CD4-positive, alpha-beta T cell treated with Interleukin-1 beta for 1 hour (primary cell): ENCODE measurements at regions not wholly inside any gene's neighbourhood (a gene's known extent, or its start where the extent isn't known, plus 50 kb on each side); places are given as distances from the start of the nearest gene placed in this dataset.
"Not testable (repeated sequence)": the region's sequence is repeated elsewhere in the genome, so short reads cannot be mapped to it uniquely, and the experiment has no call there.

Experiments
- DNase-seq, 2 donors: peaks; one replicate each; pipeline ENCODE4 v3.0.0-alpha.2; 2020 to 2022

DNA sequence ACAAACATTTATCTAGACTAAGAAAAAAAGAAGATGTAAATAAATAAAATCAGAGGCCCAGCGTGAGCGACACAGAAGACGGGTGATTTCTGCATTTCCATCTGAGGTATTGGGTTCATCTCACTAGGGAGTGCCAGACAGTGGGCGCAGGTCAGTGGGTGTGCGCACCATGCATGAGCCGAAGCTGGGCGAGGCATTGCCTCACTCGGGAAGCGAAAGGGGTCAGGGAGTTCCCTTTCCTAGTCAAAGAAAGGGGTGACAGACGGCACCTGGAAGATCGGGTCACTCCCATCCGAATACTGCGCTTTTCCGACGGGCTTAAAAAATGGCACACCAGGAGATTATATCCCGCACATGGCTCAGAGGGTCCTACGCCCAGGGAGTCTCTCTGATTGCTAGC, 79.5 kb upstream of the ABCD2 start:
- DNase-seq = not testable (repeated sequence)

DNA sequence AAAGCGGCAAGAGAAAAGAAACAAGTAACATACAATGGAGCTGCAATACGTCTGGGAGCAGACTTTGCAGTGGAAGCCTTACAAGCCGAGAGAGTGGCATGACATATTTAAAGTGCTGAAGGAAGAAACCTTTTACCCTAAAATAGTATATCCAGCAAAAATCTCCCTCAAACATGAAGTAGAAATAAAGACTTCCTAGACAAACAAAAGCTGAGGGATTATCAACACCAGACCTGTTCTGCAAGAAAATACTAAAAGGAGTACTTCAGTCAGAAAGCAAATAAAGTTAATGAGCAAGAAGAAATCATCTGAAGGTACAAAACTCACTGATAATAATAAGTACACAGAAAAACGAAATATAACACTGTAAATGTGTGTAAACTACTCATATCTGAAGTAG, 77.5 kb upstream of the ABCD2 start:
- no peak for DNase-seq

DNA sequence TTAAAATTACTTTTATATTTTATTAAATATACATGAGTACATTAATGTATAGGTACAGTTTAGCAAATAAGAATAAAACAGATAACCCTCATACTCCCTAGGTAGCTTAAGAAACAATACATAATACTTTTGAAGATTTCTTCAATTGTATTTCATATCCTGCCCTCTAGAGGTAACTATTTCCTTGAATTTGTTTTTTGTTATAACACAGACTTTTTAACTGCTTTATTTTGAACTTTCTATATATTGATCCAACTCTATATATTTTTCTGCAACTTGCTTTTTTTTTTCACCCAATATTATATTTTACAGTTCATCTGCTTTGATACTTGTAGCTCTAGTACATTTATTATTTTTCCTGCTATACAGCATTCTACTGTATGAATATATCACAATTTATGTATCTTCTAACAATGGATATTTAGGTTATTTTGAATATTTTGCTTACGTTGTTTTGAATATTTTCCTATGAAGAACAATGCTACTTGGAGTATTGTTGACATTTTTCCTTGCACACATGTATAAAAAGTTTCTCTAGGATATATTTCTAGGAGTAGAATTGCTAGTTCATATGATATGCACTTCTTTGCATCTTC, 72.8 kb upstream of the ABCD2 start:
- DNase-seq = peak in 1 of 2 donors; percentile 40

DNA sequence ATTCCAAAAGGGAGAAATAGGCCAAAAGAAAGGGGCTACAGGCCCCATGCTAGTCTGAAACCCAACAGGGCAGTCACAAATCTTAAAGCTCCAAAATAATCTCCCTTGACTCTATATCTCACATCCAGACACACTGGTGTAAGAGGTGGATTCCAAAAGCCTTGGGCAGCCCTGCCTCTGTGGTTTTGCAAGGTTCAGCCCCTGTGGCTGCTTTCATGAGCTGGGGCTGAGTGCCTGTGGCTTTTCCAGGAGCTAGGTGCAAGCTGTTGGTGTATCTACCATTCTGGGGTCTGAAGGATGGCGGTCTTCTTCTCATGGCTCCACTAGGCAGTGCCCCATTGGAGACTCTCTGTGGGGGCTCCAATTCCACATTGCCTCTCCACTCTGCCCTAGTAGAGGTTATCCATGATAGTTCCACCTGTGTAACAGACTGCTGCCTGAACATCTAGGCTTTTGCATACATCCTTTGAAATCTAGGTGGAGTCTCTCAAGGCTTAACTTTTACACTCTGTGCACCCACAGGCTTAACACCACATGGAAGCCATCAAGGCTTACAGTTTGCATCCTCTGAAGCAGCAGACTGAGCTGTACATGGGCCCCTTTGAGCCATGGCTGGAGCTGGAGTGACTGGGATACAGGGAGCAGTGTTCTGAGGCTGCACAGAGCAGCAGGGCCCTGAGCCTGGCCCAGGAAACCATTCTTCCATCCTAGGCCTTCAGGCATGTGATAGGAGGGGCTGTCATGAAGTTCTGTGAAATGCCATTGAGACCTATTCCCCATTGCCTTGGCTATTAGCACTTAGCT, 66.5 kb upstream of the ABCD2 start:
- DNase-seq = no peak

DNA sequence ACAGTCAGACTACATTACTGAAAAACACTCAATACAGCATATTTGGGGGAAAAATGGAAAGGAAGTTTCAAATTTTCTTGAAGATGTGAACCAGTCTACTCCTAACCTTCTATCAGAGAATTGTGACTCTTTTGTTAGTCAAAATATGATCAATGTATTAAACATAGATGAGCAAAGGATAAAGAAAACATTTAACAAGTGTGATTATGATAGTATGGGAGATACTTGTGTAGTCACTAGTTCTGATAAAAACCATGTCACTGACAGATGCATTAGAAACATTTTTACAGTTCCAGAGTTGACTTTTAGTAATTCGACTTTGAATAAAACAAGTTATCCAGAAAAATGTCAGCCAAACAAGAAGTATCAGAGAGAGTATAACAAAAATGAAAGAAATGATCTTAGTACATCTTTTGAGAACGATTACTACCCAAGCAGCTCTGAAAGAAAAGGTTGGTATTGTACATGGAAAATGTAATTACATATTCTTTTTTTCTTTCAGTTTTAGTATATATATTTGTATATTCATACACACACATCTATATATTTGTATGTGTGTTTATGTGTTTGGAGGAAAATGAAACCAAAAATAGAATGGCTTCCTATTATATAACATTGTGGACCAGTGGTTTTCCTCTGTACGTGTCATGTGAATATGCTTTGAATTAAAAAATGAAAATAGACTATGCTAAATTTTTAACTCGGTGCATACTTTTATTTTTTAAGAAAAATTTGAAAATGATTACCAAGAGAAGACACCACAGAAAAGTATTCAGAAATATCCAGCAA, 63.3 kb upstream of the ABCD2 start:
- peak in 1 of 2 donors; percentile 62 for DNase-seq

DNA sequence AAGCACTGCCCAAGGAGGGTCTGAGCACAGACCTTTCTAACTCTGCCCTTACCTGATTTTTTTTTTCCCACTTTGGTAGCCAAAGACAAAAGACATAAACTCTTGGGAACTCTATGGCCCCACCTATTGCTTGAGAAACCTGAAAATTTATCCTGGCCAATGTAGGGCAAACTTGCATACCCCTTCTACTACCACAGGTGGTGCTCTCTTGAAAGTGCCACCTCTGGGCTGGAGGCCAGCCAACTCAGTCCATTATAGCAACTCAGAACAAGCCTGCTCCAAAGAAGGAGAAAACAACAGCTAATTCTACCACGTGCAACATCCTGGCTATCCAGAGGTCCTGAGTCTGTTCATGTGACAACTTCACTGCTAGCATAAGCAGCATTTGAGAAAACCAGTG, 55.7 kb upstream of the ABCD2 start:
- no peak for DNase-seq

DNA sequence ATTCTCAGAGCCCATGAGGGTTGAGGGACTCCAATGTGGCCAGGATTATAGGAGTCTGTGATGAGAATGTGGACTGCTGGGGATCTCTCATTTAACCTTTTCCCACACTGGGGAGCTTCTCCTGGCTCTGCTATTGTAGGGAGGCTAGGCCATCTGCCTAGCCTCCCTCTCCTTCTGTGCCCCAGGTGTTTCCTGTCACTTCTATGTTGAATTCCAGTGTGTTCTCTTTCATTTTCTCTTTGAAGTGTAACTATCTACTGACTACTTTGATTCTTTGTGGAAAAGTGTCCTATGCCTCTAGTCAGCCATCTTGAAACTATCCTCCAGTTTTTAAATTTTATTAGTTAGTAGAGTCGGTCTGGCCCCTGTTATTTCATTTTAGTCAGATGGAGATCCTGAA, 53.4 kb upstream of the ABCD2 start:
- no peak for DNase-seq

DNA sequence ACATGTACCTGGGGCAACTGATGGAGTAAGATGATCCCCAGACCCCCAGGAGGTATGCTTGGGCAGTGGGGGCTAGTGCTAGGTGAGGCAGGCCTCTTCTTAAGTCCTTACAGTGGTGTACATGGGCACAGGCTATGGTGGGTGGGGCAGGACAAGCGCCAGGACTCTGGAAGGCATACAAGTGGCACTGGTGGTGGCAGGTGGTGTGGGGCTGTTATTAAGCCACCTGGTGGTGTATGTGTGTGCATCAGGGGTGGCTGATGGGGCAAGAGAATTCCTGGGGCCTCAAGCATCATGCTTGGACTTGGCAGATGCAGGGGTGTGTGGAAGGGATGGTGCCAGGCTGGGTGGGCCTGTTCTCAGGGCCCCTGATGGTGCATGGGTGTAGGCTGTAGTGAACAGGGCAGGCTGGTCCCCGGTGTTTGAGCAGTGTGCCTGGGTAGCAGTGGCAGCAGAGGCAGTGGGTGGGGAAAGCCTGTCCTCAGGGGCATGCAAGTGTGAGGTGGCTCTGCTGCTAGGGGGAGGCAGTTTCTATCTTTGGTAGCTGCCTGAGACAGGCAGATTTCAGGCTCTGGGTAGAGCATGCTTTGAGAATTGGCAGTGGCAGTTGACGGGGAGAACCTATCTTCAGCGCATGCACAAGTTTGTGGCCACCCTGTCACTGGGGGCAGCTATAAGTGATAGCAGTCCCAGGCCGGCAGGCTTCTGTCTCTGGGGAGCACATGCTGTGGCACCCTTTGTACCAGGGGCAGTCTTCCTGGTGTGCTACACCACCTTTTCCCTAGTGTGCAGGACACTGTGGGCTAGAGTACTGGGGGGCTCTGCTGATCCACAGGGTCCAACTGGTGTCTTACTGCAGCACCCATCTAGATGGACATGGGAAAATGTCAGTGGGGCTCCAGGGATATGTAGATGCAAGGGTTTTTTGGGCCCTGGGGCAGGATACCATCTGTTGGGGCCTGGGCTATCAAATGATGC, 52.6 kb upstream of the ABCD2 start:
- DNase-seq = no peak

DNA sequence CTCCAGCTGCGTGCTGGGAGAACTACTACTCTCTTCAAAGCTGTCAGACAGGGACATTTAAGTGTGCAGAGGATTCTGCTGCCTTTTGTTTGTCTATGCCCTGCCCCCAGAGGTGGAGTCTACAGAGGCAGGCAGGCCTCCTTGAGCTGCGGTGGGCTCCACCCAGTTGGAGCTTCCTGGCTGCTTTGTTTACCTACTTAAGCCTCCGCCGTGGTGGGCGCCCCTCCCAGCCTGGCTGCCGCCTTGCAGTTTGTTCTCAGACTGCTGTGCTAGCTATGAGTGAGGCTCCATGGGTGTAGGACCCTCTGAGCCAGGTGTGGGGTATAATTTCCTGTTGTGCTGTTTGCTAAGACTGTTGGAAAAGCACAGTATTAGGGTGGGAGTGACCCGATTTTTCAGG, 49.9 kb upstream of the ABCD2 start:
- peak; percentile 35 to 50 for DNase-seq
